Activated CD4-positive, alpha-beta memory T cell treated with anti-CD3 and anti-CD28 coated beads for 36 hours (primary cell): ENCODE measurements at regions not wholly inside any gene's neighbourhood (a gene's known extent, or its start where the extent isn't known, plus 50 kb on each side); places are given as distances from the start of the nearest gene placed in this dataset.
"Not testable (repeated sequence)": the region's sequence is repeated elsewhere in the genome, so short reads cannot be mapped to it uniquely, and the experiment has no call there.

ENCODE experiments used
- CTCF ChIA-PET: fragments of 350-600 bp; sonication (Branson Sonifier 250); formaldehyde crosslinking; loops from one replicate; lab custom pipeline; 2021; ENCODE audit warnings: antibody characterized with exemption, inconsistent platforms; lab: Charles Lee
- POLR2A ChIA-PET: fragments of 350-600 bp; sonication (Branson Sonifier 250); formaldehyde crosslinking; loops from one replicate; lab custom pipeline; 2021; ENCODE audit warnings: antibody characterized with exemption; lab: Charles Lee
- DNase-seq: peaks from one replicate; pipeline ENCODE4 v3.0.0-alpha.2; 2020
- H3K27ac Mint-ChIP-seq: one replicate; pipeline ENCODE4 v1.8.0; 2021; ENCODE audit warnings: mixed read lengths
- H3K27me3 Mint-ChIP-seq: one replicate; pipeline ENCODE4 v1.8.0; 2021; ENCODE audit warnings: mixed read lengths
- H3K36me3 Mint-ChIP-seq: one replicate; pipeline ENCODE4 v1.8.0; 2021; ENCODE audit warnings: mixed read lengths
- H3K4me1 Mint-ChIP-seq: one replicate; pipeline ENCODE4 v1.8.0; 2021; ENCODE audit warnings: low read depth, mixed read lengths
- H3K4me3 Mint-ChIP-seq: one replicate; pipeline ENCODE4 v1.8.0; 2021; ENCODE audit warnings: mild to moderate bottlenecking, mixed read lengths
- H3K9me3 Mint-ChIP-seq: one replicate; pipeline ENCODE4 v1.8.0; 2021; ENCODE audit warnings: mixed read lengths
- intact Hi-C: fragments of 100-400 bp; cut with micrococcal nuclease; formaldehyde crosslinking; loops from one replicate; pipeline ENCODE4 v1.15.1; 2023

DNA sequence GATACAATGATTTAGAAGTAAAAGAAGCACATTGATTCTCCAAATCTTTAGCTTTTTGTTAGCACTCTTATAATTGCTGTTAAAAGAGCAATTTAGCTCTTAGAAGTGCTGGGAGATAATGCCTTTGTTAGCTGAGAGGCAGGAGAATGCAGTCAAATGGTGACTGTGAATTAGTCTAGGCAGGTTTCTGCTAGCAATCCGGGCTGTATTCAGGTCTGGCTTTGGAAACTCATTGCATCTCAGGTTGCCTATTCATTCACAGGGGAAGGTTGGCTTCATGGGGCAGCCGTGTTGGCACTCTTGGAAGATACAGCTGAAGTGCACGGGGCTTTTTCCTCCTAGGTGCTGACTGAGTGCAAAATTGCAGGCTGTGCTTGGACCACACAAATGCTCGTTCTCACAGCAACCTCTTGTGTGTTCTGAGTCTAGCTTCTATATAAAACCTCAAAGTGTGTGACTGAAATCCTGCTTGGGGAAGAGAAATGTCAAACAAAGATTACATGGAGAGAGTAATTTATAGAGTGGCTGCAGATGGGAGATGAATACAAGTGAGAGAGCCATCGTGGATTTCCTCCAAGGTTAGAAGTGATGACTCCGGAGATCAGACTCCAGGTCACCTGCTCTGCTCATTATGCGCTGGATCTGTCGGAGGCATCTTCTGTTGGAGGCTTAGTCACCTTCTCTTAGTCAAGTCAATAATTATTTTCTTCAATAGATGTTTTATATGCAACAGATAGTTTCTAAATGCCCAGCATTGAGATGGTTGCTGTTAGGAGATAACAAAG lies 167.8 kb downstream of the PMAIP1 start:
- DNase-seq, result no peak
- ChIA-PET CTCF (no interaction called here), POLR2A (no interaction called here)
- intact Hi-C loops, result no loop called here
- peaks cover 4% of the 10 kb centered on the region for H3K9me3 Mint-ChIP-seq
- no peak overlapping the region for H3K27ac Mint-ChIP-seq
- no peaks in the 10 kb centered on the region for H3K4me1 Mint-ChIP-seq
- H3K36me3 Mint-ChIP-seq, result no peaks in the 10 kb centered on the region
- H3K27me3 Mint-ChIP-seq, result no peaks in the 10 kb centered on the region
- no peak overlapping the region for H3K4me3 Mint-ChIP-seq

- H3K9me3 Mint-ChIP-seq, result no peaks in the 10 kb centered on the region
- H3K4me1 Mint-ChIP-seq, result no peaks in the 10 kb centered on the region
- no peak overlapping the region for H3K27ac Mint-ChIP-seq
- intact Hi-C loops, result no loop called here
- H3K27me3 Mint-ChIP-seq, result no peaks in the 10 kb centered on the region
- no peaks in the 10 kb centered on the region for H3K36me3 Mint-ChIP-seq
- no peak for DNase-seq
- CTCF ChIA-PET, result interaction anchor here (0.6 kb wide), 1 partner anchor 78 kb away, joined by 3 read pairs; no protein-coding TSS in a partner anchor
- H3K4me3 Mint-ChIP-seq, result no peak overlapping the region
- POLR2A ChIA-PET, result no interaction called here
Observed at GRCh38 chr18:60066219-60066975, 166.6 kb downstream of the PMAIP1 start.

- no peak for DNase-seq
- Mint-ChIP-seq H3K4me1 (no peaks in the 10 kb centered on the region), H3K4me3 (no peak overlapping the region), H3K27ac (no peak overlapping the region), H3K36me3 (no peaks in the 10 kb centered on the region), H3K9me3 (no peaks in the 10 kb centered on the region), H3K27me3 (no peaks in the 10 kb centered on the region)
- intact Hi-C loops, result no loop called here
- CTCF ChIA-PET, result no interaction called here
- POLR2A ChIA-PET, result no interaction called here
Observed at GRCh38 chr18:60064271-60064670, 164.5 kb downstream of the PMAIP1 start.

DNA sequence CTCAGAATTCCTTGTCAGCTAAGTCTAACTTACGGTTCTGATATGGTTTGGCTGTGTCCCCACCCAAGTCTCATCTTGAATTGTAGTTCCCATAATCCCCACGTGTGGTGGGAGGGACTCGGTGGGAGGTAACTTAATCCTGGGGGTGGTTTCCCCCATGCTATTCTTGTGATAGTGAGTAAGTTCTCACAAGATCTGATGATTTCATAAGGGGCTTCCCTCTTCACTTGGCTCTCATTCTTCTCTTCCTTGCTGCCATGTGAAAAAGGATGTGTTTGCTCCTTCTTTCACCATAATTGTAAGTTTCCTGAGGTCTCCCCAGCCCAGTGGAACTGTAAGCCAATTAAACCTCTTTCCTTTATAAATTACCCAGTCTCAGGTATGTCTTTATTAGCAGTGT lies 163.0 kb downstream of the PMAIP1 start:
- H3K9me3 Mint-ChIP-seq, intact Hi-C loops, CTCF ChIA-PET, H3K4me1 Mint-ChIP-seq, DNase-seq, POLR2A ChIA-PET, H3K27ac Mint-ChIP-seq, H3K27me3 Mint-ChIP-seq, H3K36me3 Mint-ChIP-seq, H3K4me3 Mint-ChIP-seq: not testable (repeated sequence)

- Mint-ChIP-seq H3K4me1 (no peaks in the 10 kb centered on the region), H3K27ac (no peak overlapping the region), H3K9me3 (no peaks in the 10 kb centered on the region), H3K4me3 (no peak overlapping the region), H3K36me3 (no peaks in the 10 kb centered on the region), H3K27me3 (no peaks in the 10 kb centered on the region)
- intact Hi-C loops, result no loop called here
- DNase-seq, result no peak
- ChIA-PET CTCF (no interaction called here), POLR2A (no interaction called here)
Observed at GRCh38 chr18:60062396-60062795, 162.6 kb downstream of the PMAIP1 start.

GRCh38 chr18:60060578-60060977 lies 160.8 kb downstream of the PMAIP1 start:
- Mint-ChIP-seq H3K4me3 (no peak overlapping the region), H3K27me3 (no peaks in the 10 kb centered on the region), H3K9me3 (peaks cover 3% of the 10 kb centered on the region), H3K4me1 (no peaks in the 10 kb centered on the region), H3K27ac (no peak overlapping the region), H3K36me3 (no peaks in the 10 kb centered on the region)
- intact Hi-C loops, result no loop called here
- CTCF ChIA-PET, result no interaction called here
- DNase-seq, result no peak
- POLR2A ChIA-PET, result no interaction called here

- no peak for DNase-seq
- CTCF ChIA-PET, result no interaction called here
- no peak overlapping the region for H3K4me3 Mint-ChIP-seq
- intact Hi-C loops, result no loop called here
- no peaks in the 10 kb centered on the region for H3K4me1 Mint-ChIP-seq
- H3K27ac Mint-ChIP-seq, result no peak overlapping the region
- no peaks in the 10 kb centered on the region for H3K27me3 Mint-ChIP-seq
- H3K9me3 Mint-ChIP-seq, result peaks cover 3% of the 10 kb centered on the region
- POLR2A ChIA-PET, result no interaction called here
- H3K36me3 Mint-ChIP-seq, result no peaks in the 10 kb centered on the region
Observed at GRCh38 chr18:60060026-60060425, 160.2 kb downstream of the PMAIP1 start.

- ChIA-PET CTCF (no interaction called here), POLR2A (no interaction called here)
- H3K36me3 Mint-ChIP-seq, result no peaks in the 10 kb centered on the region
- peaks cover 3% of the 10 kb centered on the region for H3K9me3 Mint-ChIP-seq
- no peak overlapping the region for H3K4me3 Mint-ChIP-seq
- no peaks in the 10 kb centered on the region for H3K27me3 Mint-ChIP-seq
- no peak overlapping the region for H3K27ac Mint-ChIP-seq
- no peaks in the 10 kb centered on the region for H3K4me1 Mint-ChIP-seq
- intact Hi-C loops, result no loop called here
- DNase-seq, result no peak
Observed at GRCh38 chr18:60059216-60059615, 159.4 kb downstream of the PMAIP1 start.

- POLR2A ChIA-PET, result no interaction called here
Observed at GRCh38 chr18:60053747-60054304, 154.0 kb downstream of the PMAIP1 start.

DNA sequence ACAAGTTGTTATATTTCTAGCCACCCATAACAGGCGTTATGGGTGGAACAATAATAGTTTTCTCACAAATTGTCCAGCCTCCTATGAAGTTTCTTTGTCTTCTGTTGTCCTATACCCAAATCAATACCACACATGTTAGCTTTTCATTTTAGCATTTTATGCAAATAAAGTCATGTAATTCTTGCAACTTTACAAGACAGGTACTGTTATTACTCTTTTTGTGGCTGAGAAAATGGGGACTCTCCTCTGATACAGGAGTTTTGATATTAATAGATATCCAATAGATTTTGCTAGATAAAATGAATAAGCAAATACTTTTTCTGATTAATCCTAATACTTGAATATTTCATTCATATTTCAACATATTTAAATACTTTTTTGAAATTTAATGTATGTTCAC lies 151.0 kb downstream of the PMAIP1 start:
- POLR2A ChIA-PET, result no interaction called here
- CTCF ChIA-PET, result no interaction called here

More at GRCh38 chr18:60053747-60054304, 154.0 kb downstream of the PMAIP1 start:
- H3K4me3 Mint-ChIP-seq, result no peak overlapping the region
- H3K27ac Mint-ChIP-seq, result no peak overlapping the region
- H3K4me1 Mint-ChIP-seq, result no peaks in the 10 kb centered on the region
- H3K36me3 Mint-ChIP-seq, result no peaks in the 10 kb centered on the region
- H3K9me3 Mint-ChIP-seq, result peaks cover 3% of the 10 kb centered on the region
- H3K27me3 Mint-ChIP-seq, result no peaks in the 10 kb centered on the region
- CTCF ChIA-PET, result no interaction called here
- DNase-seq, result no peak
- intact Hi-C loops, result no loop called here

GRCh38 chr18:60049172-60049571 lies 149.4 kb downstream of the PMAIP1 start:
- H3K4me1 Mint-ChIP-seq, result no peaks in the 10 kb centered on the region
- no peaks in the 10 kb centered on the region for H3K27me3 Mint-ChIP-seq
- H3K27ac Mint-ChIP-seq, result no peak overlapping the region
- POLR2A ChIA-PET, result no interaction called here
- no peak overlapping the region for H3K4me3 Mint-ChIP-seq
- no peaks in the 10 kb centered on the region for H3K9me3 Mint-ChIP-seq
- H3K36me3 Mint-ChIP-seq, result no peaks in the 10 kb centered on the region
- intact Hi-C loops, result no loop called here
- no peak for DNase-seq
- CTCF ChIA-PET, result no interaction called here

More for the DNA sequence above, 151.0 kb downstream of the PMAIP1 start:
- DNase-seq, result no peak
- Mint-ChIP-seq H3K27me3 (no peaks in the 10 kb centered on the region), H3K4me3 (no peak overlapping the region), H3K9me3 (no peaks in the 10 kb centered on the region), H3K4me1 (no peaks in the 10 kb centered on the region), H3K27ac (no peak overlapping the region), H3K36me3 (no peaks in the 10 kb centered on the region)
- intact Hi-C loops, result no loop called here

- intact Hi-C loops, result no loop called here
- H3K4me3 Mint-ChIP-seq, result no peak overlapping the region
- no peak overlapping the region for H3K27ac Mint-ChIP-seq
- CTCF ChIA-PET, result no interaction called here
- no peak for DNase-seq
- POLR2A ChIA-PET, result no interaction called here
- no peaks in the 10 kb centered on the region for H3K36me3 Mint-ChIP-seq
- H3K27me3 Mint-ChIP-seq, result no peaks in the 10 kb centered on the region
- H3K4me1 Mint-ChIP-seq, result no peaks in the 10 kb centered on the region
- H3K9me3 Mint-ChIP-seq, result no peaks in the 10 kb centered on the region
Observed at GRCh38 chr18:60047556-60047955, 147.8 kb downstream of the PMAIP1 start.
